Fibroblast of skin of abdomen (primary cell): ENCODE measurements at regions not wholly inside any gene's neighbourhood (a gene's known extent, or its start where the extent isn't known, plus 50 kb on each side); places are given as distances from the start of the nearest gene placed in this dataset.
"Not testable (repeated sequence)": the region's sequence is repeated elsewhere in the genome, so short reads cannot be mapped to it uniquely, and the experiment has no call there.

Source experiments
- DNase-seq: peaks from one replicate; pipeline ENCODE4 v3.0.0-alpha.2; 2013

- peak; percentile 82 for DNase-seq
These were observed 103.0 kb upstream of the KLF6 start for GRCh38 chr10:3887885-3888476.

GRCh38 chr10:3887404-3887803 lies 102.4 kb upstream of the KLF6 start:
- no peak for DNase-seq

GRCh38 chr10:3886641-3887251 lies 101.7 kb upstream of the KLF6 start:
- peak; percentile 84 for DNase-seq

GRCh38 chr10:3886191-3886590 lies 101.2 kb upstream of the KLF6 start:
- peak; percentile 45 for DNase-seq

GRCh38 chr10:3882855-3883254 lies 97.8 kb upstream of the KLF6 start:
- DNase-seq = no peak

- DNase-seq = no peak
These were observed 96.6 kb upstream of the KLF6 start for GRCh38 chr10:3881622-3882021.

- no peak for DNase-seq
These were observed 94.1 kb upstream of the KLF6 start for GRCh38 chr10:3879073-3879472.

GRCh38 chr10:3877211-3878000 lies 92.4 kb upstream of the KLF6 start:
- no peak for DNase-seq

- DNase-seq = no peak
These were observed 91.4 kb upstream of the KLF6 start for GRCh38 chr10:3876350-3876962.

GRCh38 chr10:3875842-3876235 lies 90.8 kb upstream of the KLF6 start:
- DNase-seq = no peak

GRCh38 chr10:3874990-3875841 lies 90.2 kb upstream of the KLF6 start:
- no peak for DNase-seq

GRCh38 chr10:3874610-3874989 lies 89.6 kb upstream of the KLF6 start:
- not testable (repeated sequence) for DNase-seq

GRCh38 chr10:3873728-3874461 lies 88.9 kb upstream of the KLF6 start:
- peak; percentile 49 for DNase-seq

- DNase-seq = no peak
These were observed 87.8 kb upstream of the KLF6 start for GRCh38 chr10:3872712-3873329.

- DNase-seq = no peak
These were observed 86.5 kb upstream of the KLF6 start for GRCh38 chr10:3871424-3871996.

GRCh38 chr10:3869036-3869435 lies 84.0 kb upstream of the KLF6 start:
- DNase-seq = no peak

GRCh38 chr10:3868271-3868664 lies 83.3 kb upstream of the KLF6 start:
- no peak for DNase-seq

- no peak for DNase-seq
These were observed 82.7 kb upstream of the KLF6 start for GRCh38 chr10:3867454-3868270.

GRCh38 chr10:3866332-3866731 lies 81.3 kb upstream of the KLF6 start:
- DNase-seq = no peak

GRCh38 chr10:3865565-3865964 lies 80.6 kb upstream of the KLF6 start:
- no peak for DNase-seq
